ENCODE measurements at regions not wholly inside any gene's neighbourhood (a gene's known extent, or its start where the extent isn't known, plus 50 kb on each side); places are given as distances from the start of the nearest gene placed in this dataset.

DNA sequence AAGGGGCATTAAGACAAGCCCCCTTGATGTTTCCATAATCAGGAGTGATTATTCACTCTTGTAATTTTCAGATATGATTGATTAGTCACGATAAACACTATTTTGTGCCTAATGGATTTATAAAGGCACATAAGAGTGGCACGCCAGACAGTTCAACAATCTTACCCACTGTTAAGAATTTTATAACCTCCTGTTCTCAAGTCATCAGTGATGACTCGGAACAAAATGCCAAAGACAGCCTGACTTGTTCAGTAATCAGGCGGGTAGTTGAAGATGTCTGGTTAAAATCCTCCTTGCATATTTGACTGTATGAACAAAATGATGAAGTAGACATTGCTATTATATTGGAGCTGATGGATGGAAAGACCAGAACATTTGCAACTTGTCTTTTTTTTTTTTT lies 212.1 kb upstream of the RMST start:
- Mint-ChIP-seq H3K9me3 (no peaks in the 10 kb centered on the region), H3K27ac (no peak overlapping the region), H3K36me3 (no peaks in the 10 kb centered on the region), H3K4me1 (peaks cover 30% of the 10 kb centered on the region), H3K4me3 (no peak overlapping the region), H3K27me3 (ENCODE audit: low read depth) (no peaks in the 10 kb centered on the region)
- TF ChIP-seq, protein P1, sequence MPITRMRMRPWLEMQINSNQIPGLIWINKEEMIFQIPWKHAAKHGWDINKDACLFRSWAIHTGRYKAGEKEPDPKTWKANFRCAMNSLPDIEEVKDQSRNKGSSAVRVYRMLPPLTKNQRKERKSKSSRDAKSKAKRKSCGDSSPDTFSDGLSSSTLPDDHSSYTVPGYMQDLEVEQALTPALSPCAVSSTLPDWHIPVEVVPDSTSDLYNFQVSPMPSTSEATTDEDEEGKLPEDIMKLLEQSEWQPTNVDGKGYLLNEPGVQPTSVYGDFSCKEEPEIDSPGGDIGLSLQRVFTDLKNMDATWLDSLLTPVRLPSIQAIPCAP (CRISPR knock-in tag; IDR thresholded peaks at IDR 0.05): no peak
- no peak for TF ChIP-seq TP53 (CRISPR knock-in tag; IDR thresholded peaks at IDR 0.05)
- TF ChIP-seq SMAD3 (CRISPR knock-in tag; IDR thresholded peaks at IDR 0.05; ENCODE audit: borderline replicate concordance): no peak
- TF ChIP-seq, protein P2, sequence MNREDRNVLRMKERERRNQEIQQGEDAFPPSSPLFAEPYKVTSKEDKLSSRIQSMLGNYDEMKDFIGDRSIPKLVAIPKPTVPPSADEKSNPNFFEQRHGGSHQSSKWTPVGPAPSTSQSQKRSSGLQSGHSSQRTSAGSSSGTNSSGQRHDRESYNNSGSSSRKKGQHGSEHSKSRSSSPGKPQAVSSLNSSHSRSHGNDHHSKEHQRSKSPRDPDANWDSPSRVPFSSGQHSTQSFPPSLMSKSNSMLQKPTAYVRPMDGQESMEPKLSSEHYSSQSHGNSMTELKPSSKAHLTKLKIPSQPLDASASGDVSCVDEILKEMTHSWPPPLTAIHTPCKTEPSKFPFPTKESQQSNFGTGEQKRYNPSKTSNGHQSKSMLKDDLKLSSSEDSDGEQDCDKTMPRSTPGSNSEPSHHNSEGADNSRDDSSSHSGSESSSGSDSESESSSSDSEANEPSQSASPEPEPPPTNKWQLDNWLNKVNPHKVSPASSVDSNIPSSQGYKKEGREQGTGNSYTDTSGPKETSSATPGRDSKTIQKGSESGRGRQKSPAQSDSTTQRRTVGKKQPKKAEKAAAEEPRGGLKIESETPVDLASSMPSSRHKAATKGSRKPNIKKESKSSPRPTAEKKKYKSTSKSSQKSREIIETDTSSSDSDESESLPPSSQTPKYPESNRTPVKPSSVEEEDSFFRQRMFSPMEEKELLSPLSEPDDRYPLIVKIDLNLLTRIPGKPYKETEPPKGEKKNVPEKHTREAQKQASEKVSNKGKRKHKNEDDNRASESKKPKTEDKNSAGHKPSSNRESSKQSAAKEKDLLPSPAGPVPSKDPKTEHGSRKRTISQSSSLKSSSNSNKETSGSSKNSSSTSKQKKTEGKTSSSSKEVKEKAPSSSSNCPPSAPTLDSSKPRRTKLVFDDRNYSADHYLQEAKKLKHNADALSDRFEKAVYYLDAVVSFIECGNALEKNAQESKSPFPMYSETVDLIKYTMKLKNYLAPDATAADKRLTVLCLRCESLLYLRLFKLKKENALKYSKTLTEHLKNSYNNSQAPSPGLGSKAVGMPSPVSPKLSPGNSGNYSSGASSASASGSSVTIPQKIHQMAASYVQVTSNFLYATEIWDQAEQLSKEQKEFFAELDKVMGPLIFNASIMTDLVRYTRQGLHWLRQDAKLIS (CRISPR knock-in tag; IDR thresholded peaks at IDR 0.05; ENCODE audit: borderline replicate concordance): no peak
- TF ChIP-seq, protein P3, sequence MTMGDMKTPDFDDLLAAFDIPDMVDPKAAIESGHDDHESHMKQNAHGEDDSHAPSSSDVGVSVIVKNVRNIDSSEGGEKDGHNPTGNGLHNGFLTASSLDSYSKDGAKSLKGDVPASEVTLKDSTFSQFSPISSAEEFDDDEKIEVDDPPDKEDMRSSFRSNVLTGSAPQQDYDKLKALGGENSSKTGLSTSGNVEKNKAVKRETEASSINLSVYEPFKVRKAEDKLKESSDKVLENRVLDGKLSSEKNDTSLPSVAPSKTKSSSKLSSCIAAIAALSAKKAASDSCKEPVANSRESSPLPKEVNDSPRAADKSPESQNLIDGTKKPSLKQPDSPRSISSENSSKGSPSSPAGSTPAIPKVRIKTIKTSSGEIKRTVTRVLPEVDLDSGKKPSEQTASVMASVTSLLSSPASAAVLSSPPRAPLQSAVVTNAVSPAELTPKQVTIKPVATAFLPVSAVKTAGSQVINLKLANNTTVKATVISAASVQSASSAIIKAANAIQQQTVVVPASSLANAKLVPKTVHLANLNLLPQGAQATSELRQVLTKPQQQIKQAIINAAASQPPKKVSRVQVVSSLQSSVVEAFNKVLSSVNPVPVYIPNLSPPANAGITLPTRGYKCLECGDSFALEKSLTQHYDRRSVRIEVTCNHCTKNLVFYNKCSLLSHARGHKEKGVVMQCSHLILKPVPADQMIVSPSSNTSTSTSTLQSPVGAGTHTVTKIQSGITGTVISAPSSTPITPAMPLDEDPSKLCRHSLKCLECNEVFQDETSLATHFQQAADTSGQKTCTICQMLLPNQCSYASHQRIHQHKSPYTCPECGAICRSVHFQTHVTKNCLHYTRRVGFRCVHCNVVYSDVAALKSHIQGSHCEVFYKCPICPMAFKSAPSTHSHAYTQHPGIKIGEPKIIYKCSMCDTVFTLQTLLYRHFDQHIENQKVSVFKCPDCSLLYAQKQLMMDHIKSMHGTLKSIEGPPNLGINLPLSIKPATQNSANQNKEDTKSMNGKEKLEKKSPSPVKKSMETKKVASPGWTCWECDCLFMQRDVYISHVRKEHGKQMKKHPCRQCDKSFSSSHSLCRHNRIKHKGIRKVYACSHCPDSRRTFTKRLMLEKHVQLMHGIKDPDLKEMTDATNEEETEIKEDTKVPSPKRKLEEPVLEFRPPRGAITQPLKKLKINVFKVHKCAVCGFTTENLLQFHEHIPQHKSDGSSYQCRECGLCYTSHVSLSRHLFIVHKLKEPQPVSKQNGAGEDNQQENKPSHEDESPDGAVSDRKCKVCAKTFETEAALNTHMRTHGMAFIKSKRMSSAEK (CRISPR knock-in tag; IDR thresholded peaks at IDR 0.05; ENCODE audit: borderline replicate concordance): no peak
- TF ChIP-seq JUN (CRISPR knock-in tag; IDR thresholded peaks at IDR 0.05): no peak
- no peak for TF ChIP-seq ZNF423 (CRISPR knock-in tag; IDR thresholded peaks at IDR 0.05)
- ChIA-PET CTCF (no interaction called here), POLR2A (no interaction called here)
- DNase-seq (ENCODE audit: low spot score) (no peak), ATAC-seq (no peak)

DNA sequence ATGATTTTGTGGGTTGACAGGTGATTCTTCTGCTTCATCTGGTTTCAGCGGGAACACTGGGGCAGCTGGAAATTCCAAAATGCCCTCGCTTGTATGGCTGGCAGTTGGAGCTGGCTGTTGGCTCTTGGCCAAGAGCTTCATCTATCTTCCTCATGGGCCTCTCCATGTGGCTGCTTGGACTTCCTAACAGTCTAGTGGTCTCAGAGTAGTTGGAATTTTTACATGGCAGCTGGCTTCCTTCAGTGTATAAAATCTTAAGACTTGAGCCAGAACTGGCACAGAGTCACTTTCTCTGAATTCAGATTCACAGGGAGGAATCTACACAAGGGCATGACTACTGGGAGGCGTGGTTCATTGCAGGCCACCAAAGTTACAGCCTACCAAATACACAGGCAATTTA lies 204.9 kb upstream of the RMST start:
- DNase-seq (ENCODE audit: low spot score) (no peak), ATAC-seq (no peak)
- H3K36me3 Mint-ChIP-seq: no peaks in the 10 kb centered on the region
- peaks cover 21% of the 10 kb centered on the region for H3K4me1 Mint-ChIP-seq
- ChIA-PET POLR2A (no interaction called here), CTCF (no interaction called here)
- H3K4me3 Mint-ChIP-seq: no peak overlapping the region
- no peaks in the 10 kb centered on the region for H3K27me3 Mint-ChIP-seq (ENCODE audit: low read depth)
- no peaks in the 10 kb centered on the region for H3K9me3 Mint-ChIP-seq
- no peak overlapping the region for H3K27ac Mint-ChIP-seq
- TF ChIP-seq, protein P3 (CRISPR knock-in tag; IDR thresholded peaks at IDR 0.05; ENCODE audit: borderline replicate concordance): no peak
- no peak for TF ChIP-seq ZNF423 (CRISPR knock-in tag; IDR thresholded peaks at IDR 0.05)
- TF ChIP-seq, protein P4, sequence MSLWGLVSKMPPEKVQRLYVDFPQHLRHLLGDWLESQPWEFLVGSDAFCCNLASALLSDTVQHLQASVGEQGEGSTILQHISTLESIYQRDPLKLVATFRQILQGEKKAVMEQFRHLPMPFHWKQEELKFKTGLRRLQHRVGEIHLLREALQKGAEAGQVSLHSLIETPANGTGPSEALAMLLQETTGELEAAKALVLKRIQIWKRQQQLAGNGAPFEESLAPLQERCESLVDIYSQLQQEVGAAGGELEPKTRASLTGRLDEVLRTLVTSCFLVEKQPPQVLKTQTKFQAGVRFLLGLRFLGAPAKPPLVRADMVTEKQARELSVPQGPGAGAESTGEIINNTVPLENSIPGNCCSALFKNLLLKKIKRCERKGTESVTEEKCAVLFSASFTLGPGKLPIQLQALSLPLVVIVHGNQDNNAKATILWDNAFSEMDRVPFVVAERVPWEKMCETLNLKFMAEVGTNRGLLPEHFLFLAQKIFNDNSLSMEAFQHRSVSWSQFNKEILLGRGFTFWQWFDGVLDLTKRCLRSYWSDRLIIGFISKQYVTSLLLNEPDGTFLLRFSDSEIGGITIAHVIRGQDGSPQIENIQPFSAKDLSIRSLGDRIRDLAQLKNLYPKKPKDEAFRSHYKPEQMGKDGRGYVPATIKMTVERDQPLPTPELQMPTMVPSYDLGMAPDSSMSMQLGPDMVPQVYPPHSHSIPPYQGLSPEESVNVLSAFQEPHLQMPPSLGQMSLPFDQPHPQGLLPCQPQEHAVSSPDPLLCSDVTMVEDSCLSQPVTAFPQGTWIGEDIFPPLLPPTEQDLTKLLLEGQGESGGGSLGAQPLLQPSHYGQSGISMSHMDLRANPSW (CRISPR knock-in tag; conservative IDR thresholded peaks at IDR 0.05; ENCODE audit: low read depth): no peak
- TF ChIP-seq SP1 (CRISPR knock-in tag; conservative IDR thresholded peaks at IDR 0.05): no peak
- TF ChIP-seq NR1H2 (CRISPR knock-in tag; IDR thresholded peaks at IDR 0.05): no peak
- TF ChIP-seq FOXJ3 (CRISPR knock-in tag; IDR thresholded peaks at IDR 0.05; ENCODE audit: borderline replicate concordance): no peak
- no peak for TF ChIP-seq ZNF671 (CRISPR knock-in tag; IDR thresholded peaks at IDR 0.05)
- no peak for TF ChIP-seq NR3C1 (CRISPR knock-in tag; conservative IDR thresholded peaks at IDR 0.05; ENCODE audit: low read depth)
- TF ChIP-seq, protein P5, sequence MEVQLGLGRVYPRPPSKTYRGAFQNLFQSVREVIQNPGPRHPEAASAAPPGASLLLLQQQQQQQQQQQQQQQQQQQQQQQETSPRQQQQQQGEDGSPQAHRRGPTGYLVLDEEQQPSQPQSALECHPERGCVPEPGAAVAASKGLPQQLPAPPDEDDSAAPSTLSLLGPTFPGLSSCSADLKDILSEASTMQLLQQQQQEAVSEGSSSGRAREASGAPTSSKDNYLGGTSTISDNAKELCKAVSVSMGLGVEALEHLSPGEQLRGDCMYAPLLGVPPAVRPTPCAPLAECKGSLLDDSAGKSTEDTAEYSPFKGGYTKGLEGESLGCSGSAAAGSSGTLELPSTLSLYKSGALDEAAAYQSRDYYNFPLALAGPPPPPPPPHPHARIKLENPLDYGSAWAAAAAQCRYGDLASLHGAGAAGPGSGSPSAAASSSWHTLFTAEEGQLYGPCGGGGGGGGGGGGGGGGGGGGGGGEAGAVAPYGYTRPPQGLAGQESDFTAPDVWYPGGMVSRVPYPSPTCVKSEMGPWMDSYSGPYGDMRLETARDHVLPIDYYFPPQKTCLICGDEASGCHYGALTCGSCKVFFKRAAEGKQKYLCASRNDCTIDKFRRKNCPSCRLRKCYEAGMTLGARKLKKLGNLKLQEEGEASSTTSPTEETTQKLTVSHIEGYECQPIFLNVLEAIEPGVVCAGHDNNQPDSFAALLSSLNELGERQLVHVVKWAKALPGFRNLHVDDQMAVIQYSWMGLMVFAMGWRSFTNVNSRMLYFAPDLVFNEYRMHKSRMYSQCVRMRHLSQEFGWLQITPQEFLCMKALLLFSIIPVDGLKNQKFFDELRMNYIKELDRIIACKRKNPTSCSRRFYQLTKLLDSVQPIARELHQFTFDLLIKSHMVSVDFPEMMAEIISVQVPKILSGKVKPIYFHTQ (CRISPR knock-in tag; IDR thresholded peaks at IDR 0.05): no peak
- no peak for TF ChIP-seq ATF1 (CRISPR knock-in tag; IDR thresholded peaks at IDR 0.05)
- TF ChIP-seq FOXP1 (CRISPR knock-in tag; IDR thresholded peaks at IDR 0.05; ENCODE audit: borderline replicate concordance): no peak

Data from WTC11 (cell line).